Esophagus squamous epithelium (tissue), 4 donors: ENCODE measurements at regions not wholly inside any gene's neighbourhood (a gene's known extent, or its start where the extent isn't known, plus 50 kb on each side); places are given as distances from the start of the nearest gene placed in this dataset.

Experiments
- POLR2A ChIP-seq, 4 donors: fragments of 450-650 bp; IDR thresholded peaks; one replicate each; pipeline ENCODE4 v1.6.1; 2017; ENCODE audit warnings: antibody characterized with exemption in 4 of 4, mild to moderate bottlenecking in 4 of 4, moderate library complexity in 3 of 4
- TF ChIP-seq, protein P1 (sequence below), 6 experiments: fragments of 450-650 bp in 4 of 6; fragments of 200-600 bp in 2 of 6; sonication (generic) in 2 of 6; IDR thresholded peaks; one replicate each; pipeline ENCODE4 v1.5.1; 2016 to 2019; ENCODE audit warnings: antibody characterized with exemption in 6 of 6, mild to moderate bottlenecking in 4 of 6, moderate library complexity in 4 of 6

DNA sequence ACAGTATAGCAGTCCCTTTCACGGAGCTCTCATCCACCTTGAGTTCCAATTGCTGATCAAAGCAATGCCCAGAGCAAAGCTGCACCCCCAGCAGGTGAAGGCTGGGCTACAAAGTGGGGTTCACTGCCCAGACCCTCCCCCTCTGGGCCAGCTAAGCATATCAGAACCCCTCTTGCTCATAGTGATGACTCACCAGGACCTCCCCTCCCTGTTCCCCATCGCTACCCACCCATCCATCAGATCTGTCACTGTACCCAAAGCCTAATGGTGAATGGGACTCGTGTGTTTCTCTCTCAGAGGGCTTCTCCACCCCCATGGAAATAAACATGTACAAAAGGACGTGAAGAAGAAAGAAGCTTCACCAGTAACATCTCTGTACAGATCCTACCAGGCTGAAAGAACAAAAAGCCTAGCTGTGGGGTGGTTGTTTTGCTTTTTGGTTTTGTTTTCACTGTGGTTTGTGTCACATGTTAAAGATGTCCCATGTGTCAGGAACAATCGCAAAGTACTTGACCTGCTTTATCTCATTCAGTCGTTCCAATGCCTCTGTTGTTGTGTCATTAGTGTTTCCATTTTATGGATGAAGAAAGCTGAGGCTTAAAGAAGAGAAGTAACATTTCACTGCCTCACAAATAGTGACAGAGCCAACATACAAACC is 518.5 kb downstream of the CD83 start:
- TF ChIP-seq, protein P1, sequence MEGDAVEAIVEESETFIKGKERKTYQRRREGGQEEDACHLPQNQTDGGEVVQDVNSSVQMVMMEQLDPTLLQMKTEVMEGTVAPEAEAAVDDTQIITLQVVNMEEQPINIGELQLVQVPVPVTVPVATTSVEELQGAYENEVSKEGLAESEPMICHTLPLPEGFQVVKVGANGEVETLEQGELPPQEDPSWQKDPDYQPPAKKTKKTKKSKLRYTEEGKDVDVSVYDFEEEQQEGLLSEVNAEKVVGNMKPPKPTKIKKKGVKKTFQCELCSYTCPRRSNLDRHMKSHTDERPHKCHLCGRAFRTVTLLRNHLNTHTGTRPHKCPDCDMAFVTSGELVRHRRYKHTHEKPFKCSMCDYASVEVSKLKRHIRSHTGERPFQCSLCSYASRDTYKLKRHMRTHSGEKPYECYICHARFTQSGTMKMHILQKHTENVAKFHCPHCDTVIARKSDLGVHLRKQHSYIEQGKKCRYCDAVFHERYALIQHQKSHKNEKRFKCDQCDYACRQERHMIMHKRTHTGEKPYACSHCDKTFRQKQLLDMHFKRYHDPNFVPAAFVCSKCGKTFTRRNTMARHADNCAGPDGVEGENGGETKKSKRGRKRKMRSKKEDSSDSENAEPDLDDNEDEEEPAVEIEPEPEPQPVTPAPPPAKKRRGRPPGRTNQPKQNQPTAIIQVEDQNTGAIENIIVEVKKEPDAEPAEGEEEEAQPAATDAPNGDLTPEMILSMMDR (IDR thresholded peaks at IDR 0.05) = no peak
- TF ChIP-seq POLR2A (IDR thresholded peaks at IDR 0.05) = no peak
